Suprapubic skin (tissue), 3 donors: ENCODE measurements at regions not wholly inside any gene's neighbourhood (a gene's known extent, or its start where the extent isn't known, plus 50 kb on each side); places are given as distances from the start of the nearest gene placed in this dataset.

Source experiments
- EP300 ChIP-seq: sonication (generic); formaldehyde crosslinking; IDR thresholded peaks from one replicate; pipeline ENCODE4 v1.6.1; 2017; ENCODE audit warnings: antibody characterized with exemption
- POLR2A ChIP-seq, 2 donors: fragments of 450-650 bp; IDR thresholded peaks; one replicate each; pipeline ENCODE4 v1.6.1; 2017; ENCODE audit warnings: antibody characterized with exemption in 2 of 2, mild to moderate bottlenecking in 2 of 2, moderate library complexity in 2 of 2
- TF ChIP-seq, protein P1 (sequence below), 2 donors: fragments of 200-600 bp in 1 of 2; fragments of 450-650 bp in 1 of 2; sonication (generic) in 1 of 2; IDR thresholded peaks; one replicate each; pipeline ENCODE4 v1.5.1; 2016 to 2019; ENCODE audit warnings: antibody characterized with exemption in 2 of 2, mild to moderate bottlenecking in 1 of 2, moderate library complexity in 1 of 2

GRCh38 chr11:122340607-122341290 is 224.7 kb upstream of the BLID start:
- TF ChIP-seq, protein P1, sequence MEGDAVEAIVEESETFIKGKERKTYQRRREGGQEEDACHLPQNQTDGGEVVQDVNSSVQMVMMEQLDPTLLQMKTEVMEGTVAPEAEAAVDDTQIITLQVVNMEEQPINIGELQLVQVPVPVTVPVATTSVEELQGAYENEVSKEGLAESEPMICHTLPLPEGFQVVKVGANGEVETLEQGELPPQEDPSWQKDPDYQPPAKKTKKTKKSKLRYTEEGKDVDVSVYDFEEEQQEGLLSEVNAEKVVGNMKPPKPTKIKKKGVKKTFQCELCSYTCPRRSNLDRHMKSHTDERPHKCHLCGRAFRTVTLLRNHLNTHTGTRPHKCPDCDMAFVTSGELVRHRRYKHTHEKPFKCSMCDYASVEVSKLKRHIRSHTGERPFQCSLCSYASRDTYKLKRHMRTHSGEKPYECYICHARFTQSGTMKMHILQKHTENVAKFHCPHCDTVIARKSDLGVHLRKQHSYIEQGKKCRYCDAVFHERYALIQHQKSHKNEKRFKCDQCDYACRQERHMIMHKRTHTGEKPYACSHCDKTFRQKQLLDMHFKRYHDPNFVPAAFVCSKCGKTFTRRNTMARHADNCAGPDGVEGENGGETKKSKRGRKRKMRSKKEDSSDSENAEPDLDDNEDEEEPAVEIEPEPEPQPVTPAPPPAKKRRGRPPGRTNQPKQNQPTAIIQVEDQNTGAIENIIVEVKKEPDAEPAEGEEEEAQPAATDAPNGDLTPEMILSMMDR (IDR thresholded peaks at IDR 0.05) = no peak
- no peak for TF ChIP-seq POLR2A (IDR thresholded peaks at IDR 0.05)
- TF ChIP-seq EP300 = no peak
